CD4-positive, alpha-beta T cell treated with Interleukin-17A for 1 hour (primary cell): ENCODE measurements at regions not wholly inside any gene's neighbourhood (a gene's known extent, or its start where the extent isn't known, plus 50 kb on each side); places are given as distances from the start of the nearest gene placed in this dataset.

Experiments
- DNase-seq: peaks from one replicate; pipeline ENCODE4 v3.0.0-alpha.2; 2020

DNA sequence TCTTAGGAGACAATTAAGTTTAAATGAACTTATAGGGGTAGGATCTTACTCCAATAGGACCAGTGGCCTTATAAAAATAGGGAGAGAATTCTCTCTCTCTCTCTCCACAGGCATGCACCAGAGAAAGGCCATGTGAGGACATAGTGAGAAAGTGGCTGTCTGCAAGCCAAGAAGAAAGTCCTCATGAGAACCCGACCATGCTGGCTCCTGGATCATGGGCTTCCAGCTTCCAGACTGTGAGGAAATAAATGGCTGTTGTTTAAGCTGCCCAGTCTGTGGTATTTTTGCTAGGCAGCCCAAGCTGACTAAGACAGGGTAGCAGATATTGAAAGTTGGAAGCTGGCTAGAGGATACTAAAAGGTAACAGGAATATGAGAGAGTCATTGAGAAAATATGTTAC, 454.0 kb downstream of the NBAS start:
- DNase-seq: no peak

DNA sequence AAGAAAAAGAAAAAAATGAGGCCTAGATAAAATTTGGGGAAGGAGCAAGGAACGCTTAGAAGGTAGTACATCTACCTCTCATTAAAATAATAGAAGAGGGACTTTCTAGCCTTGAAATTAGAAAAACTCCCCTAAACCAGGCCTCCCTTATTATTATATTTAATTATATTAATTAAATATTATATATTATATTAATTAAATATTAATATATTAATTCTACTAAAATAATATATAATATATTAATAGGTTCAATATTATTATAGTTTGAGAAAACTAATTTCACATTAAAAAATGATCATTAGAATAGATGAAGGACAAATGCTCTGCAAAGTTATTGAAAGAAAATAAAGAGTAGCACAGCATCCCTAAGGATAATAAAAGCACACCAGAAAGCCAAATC, 449.4 kb downstream of the NBAS start:
- DNase-seq: no peak

DNA sequence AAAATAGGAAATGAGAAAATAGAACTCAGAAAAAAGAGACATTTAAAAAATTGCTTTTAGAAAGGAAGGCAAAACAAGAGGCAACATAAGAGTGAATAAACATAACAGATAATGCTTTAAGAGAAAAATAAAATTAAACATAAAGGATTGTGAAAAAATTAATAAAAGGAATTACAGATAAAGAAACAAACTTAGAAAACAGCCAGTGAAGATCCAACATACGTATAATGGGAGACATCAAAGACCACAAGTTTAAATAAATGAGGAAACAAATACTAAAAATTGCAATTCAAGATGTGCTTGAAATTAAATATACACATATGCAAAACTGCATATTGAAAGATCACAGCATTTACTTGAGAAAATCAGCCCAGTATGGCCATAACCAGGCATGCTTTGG, 448.9 kb downstream of the NBAS start:
- no peak for DNase-seq

DNA sequence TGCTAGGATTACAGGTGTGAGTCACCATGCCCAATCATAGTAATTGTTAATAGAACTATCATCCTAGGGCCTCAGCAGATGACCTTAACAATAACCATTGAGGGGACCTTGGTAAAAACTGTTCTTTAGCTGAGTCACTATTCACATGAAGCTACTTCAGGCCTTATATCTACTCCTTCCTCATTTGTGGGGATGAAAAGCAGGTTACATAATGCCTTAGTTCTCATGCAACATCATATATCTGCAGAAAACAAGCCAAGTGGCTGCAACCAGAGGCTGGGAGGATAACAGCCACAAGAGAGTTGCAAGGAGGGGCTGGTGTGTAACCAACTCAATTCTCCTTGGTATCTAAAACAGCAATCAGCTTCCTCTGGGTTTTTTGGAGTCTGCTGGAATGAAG, 445.4 kb downstream of the NBAS start:
- DNase-seq: no peak

DNA sequence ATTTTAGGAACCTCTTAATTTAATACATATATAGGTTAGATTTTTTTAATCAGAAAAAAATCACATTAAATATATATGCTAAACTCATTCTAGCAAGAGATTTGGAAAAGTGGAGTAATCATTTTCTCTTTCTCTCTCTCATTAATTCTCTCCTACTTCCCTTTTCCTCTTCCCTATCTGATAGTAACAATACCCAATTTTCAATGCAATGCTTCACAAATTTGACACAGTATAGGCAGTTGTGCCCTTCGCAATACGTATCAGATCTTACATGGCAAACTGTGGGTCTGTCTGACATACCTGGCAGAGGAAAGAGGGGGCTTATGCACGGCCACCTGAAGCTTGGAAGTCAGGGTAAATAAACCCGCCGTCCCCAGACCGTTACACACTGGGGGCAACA, 444.3 kb downstream of the NBAS start:
- DNase-seq: no peak
